ENCODE measurements at regions not wholly inside any gene's neighbourhood (a gene's known extent, or its start where the extent isn't known, plus 50 kb on each side); places are given as distances from the start of the nearest gene placed in this dataset.

- no peak for TF ChIP-seq CTCF (IDR thresholded peaks at IDR 0.05)
- TF ChIP-seq EP300 (IDR thresholded peaks at IDR 0.05), result no peak
- TF ChIP-seq POLR2AphosphoS5 (IDR thresholded peaks at IDR 0.05), result no peak
These were observed 81.8 kb upstream of the PIK3CG start for GRCh38 chr7:106783286-106783685.
